Lower leg skin (tissue), 3 donors: ENCODE measurements at regions not wholly inside any gene's neighbourhood (a gene's known extent, or its start where the extent isn't known, plus 50 kb on each side); places are given as distances from the start of the nearest gene placed in this dataset.

ENCODE experiments used
- CTCF ChIP-seq, 3 donors: fragments of 450-650 bp; IDR thresholded peaks; one replicate each; pipeline ENCODE4 v1.5.1; 2016; ENCODE audit warnings: antibody characterized with exemption in 3 of 3, mild to moderate bottlenecking in 3 of 3, moderate library complexity in 2 of 3
- POLR2A ChIP-seq, 2 donors: fragments of 450-650 bp; IDR thresholded peaks; one replicate each; pipeline ENCODE4 v1.6.1; 2016 to 2017; ENCODE audit warnings: antibody characterized with exemption in 2 of 2, mild to moderate bottlenecking in 1 of 2, moderate library complexity in 1 of 2

DNA sequence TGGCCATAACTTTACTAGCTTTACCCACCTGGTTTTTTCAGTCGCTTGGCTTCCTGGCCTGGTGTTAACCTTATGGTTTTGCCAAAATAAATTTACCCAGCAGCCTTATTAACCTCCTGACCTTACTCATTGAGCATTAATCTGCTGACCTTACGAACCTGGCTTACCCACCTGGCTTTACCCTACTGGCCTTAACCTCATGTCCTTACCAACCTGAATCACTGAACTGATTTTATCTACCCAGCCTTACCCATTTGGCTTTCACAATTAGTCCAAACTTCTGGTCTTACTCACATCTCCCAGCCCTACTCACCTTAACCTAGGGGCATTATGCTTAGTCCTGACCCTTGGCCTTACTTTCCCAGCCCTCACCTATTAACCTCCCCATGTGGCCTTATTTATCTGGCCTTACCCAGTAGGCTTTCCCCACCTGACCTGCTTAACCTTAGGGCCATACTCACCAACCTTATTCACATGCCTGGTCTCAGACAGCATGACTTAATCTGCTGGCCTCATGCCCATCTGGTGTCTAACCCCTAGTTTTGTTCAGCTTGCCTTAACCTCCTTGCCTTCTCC is 93.4 kb downstream of the IL12A start:
- TF ChIP-seq CTCF (IDR thresholded peaks at IDR 0.05) = no peak
- no peak for TF ChIP-seq POLR2A (IDR thresholded peaks at IDR 0.05)
